CD4-positive, alpha-beta T cell treated with Interleukin-6 at 100 ng/mL for 8 hours (primary cell): ENCODE measurements at regions not wholly inside any gene's neighbourhood (a gene's known extent, or its start where the extent isn't known, plus 50 kb on each side); places are given as distances from the start of the nearest gene placed in this dataset.
"Not testable (repeated sequence)": the region's sequence is repeated elsewhere in the genome, so short reads cannot be mapped to it uniquely, and the experiment has no call there.

Experiments used
- DNase-seq: peaks from one replicate; pipeline ENCODE4 v3.0.0-alpha.2; 2020; ENCODE audit warnings: mixed read lengths, low spot score

DNA sequence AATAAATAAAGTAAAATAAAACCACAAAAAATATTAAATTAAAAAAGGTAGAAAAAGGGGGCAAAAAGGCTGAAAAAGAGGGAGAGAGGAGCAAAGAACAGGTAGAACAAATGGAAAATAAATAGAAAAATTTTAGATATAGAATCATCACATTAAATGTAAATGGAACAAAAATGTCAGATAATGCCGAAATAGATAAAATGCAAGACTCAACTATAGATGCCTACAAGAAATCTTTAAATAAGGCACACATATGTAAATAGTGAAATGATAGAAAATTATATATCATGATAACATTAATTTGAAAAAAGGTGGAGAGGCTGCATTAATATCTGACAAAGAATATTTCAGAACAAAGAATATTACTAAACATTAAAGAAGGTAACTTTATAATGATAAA lies 477.1 kb upstream of the SPRY2 start:
- no peak for DNase-seq

DNA sequence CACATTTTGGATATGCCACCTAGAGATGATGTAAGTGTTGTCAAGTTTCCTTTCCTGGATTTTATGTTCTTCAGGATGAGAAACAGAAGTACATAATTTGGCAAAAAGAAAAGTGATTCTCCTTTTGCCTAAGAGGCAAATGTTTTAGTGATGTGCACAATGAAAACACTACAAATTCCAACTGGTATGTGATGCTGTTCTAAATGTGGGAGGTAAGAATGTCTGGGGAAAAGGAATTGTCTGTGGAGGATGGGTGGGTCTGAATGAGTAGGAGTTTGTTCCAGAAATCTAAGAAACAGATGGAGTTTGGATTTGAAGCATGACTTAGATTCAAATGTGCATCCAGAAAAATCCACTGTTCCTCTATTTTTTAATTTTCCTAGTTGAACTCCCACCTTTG lies 473.6 kb upstream of the SPRY2 start:
- no peak for DNase-seq

DNA sequence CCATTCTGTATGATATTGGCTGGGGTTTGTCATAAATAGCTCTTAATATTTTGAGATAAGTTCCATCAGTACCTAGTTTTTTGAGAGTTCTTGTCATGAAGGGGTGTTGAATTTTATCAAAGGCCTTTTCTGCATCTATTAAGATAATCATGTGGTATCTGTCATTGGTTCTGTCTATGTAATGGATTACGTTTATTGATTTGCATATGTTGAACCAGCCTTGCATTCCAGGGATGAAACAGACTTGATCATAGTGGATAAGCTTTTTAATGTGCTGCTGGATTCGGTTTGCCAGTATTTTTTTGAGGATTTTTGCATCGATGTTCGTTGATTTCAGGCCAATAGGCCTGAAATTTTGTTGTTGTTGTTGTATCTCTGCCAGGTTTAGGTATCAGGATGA lies 469.4 kb upstream of the SPRY2 start:
- not testable (repeated sequence) for DNase-seq

DNA sequence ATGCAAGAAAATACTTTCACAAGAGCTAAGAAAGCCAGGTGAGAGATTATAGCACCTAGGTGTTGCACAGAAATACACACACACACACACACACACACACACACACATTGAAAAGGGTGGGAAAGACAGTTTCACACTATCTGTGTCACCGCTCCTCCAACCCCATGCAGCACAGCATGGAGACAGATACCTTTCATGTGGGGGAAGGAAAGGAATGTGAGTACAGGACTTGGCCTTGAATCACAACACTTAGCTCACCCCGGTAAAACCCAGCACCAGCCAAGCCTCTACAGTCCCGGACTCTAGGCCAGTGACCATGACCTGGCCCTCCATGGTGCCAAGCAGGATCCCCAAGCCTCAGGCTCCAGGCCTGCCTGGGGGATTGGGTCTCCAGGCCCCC lies 462.0 kb upstream of the SPRY2 start:
- DNase-seq, result no peak

DNA sequence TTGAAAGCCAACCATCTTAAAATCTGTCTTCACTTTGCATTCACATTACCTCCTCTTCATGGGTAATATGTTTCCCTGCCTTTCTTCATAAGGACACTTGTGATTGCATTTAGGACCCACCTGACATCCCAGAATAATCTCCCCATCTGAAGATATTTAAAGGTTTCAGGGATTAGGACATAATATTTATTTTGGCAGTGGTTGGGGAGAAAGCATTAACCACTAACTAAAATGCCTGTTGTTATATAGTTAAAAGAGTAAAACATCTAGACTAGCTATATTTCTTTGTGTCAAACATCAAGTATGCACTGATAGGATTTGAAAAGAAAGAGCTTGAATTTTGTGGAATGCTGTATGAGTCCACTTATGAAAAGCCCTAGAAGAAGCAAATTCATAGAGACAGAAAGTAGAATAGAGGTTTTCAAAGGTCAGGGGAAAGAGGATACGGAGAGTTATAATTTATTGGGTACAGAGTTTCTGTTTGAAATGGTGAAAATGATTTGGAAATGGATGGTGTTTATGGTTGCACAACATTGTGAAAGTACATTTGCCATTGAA lies 457.7 kb upstream of the SPRY2 start:
- no peak for DNase-seq

DNA sequence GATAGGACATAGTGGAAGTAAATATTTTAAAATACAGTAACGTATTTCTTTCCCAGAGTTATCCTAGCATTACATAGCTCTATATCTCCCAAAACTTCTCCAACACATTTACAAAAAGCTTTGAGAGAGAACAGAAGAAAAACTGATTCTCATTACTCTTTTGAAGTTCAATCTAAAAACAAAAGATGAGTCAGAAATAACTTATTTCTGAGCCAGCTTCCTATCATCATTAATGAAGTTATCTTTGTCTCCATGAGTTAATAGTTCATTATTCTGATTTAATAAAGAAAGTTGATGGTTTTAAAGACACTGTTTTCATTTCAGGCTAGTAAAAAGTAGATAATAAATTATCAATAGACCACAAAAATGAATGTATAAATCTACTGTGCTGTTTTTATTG lies 446.7 kb upstream of the SPRY2 start:
- DNase-seq, result no peak

DNA sequence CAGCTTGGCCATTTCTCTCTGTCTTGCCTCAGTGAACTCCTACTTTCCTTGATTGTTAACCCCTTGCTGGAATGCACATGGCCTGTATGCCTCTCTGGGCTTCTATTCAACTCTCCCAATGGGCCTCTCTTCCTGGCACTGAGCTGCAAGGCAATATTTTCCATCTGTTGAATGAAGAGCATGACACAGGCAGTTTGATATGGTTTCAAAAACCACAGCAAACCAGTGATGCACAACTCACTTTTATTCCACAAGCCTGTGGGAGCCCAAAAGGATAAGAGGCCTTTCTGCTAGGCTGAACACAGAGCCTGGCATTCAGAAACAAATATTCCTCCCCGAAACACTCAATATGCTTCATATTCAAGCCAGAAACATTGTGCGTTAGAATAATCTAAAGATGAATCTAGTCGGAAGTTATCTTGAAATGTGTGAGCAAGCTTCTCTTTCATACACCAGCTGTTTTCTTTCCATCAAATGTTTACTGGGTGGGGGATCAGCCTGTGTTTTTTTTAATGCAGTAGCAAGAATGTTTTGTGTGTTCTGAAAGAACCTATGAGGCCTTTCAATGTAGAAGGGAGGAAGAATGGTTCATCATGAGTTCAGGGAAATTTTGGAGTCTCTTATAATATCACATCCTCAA lies 443.1 kb upstream of the SPRY2 start:
- DNase-seq, result no peak

DNA sequence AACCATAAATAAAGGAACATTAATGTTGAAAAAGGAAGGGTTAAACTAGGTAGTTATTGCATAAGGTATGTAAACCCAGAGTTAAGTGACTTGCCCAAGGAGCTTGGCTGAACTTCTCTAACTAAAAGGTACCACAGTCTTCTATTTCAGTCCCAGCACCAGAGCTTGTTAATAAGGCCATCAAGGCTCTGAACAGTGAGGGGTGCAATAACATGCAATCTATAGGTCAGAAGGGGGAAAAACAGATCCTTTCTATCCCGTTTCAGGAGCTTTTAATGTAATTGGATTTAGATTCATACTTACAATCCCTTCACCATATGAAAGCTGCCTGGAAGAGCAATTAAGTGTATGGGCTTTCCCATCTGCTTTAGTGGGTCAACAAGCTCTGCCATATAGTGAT lies 441.5 kb upstream of the SPRY2 start:
- no peak for DNase-seq

DNA sequence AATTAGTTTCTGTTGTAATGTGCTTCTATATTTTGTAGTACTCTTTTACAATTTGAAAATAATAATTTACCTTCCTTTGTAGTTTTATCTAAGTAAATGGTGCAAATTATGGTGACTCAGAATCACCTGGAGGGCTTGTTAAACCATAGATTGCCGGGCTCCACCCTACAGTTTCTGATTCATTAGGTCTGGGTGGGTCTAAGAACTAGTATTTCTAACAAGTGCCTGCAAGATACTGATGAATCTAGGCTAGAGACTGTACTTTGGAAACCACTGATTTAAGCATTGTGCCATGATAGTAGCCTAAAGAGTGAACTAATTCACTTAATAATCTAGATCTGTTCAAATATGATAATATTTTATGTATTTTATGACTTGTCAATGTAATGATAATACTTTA lies 437.4 kb upstream of the SPRY2 start:
- DNase-seq, result no peak

DNA sequence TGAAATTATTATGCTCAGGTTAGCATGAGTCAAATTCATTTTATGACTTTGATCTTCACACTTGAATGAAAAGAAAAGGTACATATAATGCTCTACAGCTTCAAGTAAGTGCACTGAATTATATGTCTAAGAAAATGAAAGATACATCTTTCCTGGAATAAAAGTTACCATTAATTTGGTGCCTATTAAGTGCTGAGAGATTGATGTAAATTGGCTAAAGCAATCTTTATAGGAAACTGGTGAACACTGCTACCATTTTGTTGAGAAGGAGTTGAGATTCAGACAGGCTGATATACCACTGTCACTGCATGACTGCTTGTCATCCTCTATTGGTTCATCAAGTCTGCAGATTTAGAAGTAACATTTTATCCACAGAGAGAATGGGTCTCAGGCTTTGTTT lies 416.8 kb upstream of the SPRY2 start:
- DNase-seq, result no peak

DNA sequence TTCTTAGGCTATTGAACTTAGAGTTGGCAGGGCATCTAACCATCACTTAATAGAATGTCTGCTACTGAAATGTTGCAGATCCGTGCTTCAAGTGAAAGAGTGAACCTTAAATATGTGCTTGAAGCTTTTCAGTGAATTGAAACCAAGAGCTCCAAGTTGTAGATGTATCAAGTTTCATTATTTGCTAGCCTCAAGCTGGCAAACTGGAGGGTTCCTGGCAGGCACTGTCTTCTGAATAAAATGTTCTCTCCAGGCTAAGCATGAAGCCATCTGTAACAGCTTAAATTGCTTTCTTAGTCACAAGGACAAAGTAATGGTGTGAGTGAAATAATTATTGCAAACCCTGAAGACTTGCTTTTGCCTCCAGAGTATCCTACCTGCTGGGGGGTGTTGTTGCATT lies 415.0 kb upstream of the SPRY2 start:
- no peak for DNase-seq

DNA sequence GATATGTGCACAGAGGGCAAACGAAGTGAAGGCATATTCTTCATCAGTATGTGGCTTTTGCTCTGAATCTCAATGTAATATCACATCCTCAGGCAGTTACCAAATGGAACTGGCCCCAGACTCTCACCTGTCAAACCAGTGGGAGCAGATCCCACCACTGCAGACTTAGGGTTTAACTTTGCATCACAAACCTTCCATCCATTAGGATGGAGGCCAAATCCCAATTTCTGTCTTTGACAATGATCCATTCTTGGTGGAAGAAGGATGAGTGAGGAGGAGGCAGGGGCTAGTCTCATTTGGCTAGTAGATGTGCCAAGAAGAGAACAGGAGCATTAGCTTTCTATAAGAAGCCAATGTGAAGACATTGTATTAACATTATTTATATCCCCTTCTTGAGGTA lies 413.5 kb upstream of the SPRY2 start:
- DNase-seq, result no peak

DNA sequence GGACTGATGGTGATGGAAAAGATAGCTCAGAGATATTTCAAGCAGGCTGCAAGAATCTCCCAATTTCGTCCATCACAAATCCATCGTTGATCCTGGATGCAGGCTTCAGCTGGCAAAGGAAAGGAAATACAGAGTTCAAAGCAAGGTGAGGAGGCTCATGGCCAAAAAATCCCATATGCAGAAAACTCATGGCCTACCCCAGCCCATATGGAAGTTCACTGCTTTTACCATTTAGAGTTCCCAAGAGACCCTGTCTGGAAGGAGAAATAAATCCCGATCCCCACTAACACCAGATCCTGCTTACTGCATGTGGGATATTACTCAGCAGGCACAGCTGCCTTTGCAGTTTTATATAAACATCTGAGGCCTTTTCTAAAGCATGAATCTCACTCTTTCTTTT lies 412.9 kb upstream of the SPRY2 start:
- DNase-seq, result no peak

DNA sequence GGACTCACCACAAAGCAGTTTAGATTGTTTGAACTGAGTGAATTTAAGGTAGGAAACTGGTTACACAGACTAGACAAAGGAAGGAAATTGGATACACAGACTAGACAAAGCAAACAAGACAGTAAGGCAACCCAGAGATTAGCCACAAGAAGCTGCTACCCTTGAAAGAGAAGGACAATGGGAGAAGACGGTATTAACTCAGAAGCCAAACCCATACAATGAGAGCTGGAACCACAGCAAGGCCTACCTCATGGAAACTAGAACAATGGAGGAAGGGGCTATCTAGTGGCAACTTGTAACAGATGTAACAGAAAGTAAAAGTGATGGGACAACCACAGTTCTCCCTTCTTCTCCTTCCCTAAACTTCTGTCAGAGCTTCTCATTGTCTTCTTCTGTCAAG lies 410.9 kb upstream of the SPRY2 start:
- DNase-seq, result no peak

DNA sequence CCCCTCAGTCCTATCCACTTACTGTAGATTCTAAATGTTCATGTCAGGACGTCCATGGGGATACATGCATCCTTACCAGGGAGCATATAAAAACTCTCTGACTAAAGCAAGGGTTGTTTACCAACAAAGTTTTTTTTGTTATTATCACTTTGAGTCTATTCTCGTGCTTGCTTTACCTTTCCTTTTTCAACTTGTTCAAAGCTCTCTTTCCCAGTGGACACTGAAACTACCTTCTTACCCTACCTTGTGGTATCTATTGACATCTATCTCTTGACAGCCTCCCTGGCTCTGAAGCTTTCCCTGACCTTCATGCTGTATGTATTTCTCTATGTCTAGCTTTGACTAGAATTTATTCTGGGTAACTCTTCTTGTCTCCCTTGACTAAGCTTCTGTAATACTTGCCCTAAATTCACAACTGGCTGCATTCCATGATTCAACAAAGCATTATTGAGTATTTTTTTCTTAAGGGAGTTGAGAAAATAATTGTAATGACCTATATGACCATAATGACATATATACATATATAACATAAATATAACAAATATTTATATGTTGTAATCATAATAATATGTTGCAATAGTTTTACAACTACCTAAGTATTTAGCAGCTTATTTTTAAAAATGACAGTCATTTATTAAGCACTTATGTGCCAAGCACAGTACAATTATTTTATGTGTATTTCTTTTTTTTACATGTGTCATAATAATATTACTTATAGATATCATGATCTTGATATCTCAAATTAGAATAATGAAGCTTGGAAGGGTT lies 403.4 kb upstream of the SPRY2 start:
- DNase-seq, result no peak

DNA sequence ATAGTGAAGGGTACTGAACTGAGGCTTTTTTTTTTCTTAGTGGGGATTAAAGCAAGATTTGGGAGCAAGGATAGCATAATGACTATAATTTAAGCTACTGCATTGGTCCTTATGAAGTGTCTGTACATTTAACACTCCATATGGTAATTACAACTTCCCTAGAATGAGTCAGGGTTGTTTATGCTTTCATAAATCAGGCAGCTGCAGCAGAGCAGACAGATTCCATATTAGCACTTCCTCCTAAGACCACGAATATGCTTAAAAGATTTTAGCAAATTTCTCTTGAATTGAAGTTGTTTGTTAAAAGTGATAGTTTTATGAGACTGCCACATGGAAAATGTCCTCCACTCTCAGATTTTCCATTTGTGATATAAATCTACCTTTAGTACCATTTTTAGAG lies 401.1 kb upstream of the SPRY2 start:
- no peak for DNase-seq

DNA sequence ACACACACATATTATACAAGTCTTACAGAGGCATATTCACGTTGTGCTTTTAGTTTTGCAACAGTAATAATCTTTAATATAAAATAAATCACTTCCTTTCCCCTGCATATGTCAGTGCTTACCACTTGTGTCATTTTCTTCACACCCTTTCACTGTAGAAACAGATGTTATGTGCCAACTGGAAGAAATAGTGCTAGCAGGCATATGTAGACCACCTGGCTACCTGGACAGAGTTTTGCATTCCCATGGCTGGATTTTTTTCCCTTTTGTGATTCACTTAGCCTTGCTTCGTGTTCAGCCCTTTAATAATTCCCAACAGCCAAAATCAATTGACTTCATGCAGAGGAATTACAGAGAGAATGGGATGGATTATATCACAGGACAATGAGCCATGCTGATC lies 399.1 kb upstream of the SPRY2 start:
- no peak for DNase-seq

DNA sequence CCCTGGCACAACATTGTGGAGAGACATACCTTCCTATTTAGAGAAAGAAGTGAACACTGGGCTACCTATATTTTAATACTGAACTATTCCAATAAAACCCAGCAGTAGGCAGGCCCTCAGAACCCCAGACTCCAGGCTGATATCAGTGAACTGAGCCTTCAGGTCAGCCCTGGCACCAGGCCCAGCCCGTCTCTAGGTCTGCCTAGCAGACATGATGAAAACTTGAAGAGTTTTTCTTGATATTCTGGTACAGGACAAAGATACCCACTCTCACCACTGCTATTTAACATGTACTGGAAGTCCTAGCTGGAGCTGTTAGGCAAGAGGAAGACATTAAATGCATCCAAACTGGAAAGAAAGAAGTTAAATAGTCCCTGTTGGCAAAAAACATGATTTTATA lies 396.6 kb upstream of the SPRY2 start:
- DNase-seq, result no peak

DNA sequence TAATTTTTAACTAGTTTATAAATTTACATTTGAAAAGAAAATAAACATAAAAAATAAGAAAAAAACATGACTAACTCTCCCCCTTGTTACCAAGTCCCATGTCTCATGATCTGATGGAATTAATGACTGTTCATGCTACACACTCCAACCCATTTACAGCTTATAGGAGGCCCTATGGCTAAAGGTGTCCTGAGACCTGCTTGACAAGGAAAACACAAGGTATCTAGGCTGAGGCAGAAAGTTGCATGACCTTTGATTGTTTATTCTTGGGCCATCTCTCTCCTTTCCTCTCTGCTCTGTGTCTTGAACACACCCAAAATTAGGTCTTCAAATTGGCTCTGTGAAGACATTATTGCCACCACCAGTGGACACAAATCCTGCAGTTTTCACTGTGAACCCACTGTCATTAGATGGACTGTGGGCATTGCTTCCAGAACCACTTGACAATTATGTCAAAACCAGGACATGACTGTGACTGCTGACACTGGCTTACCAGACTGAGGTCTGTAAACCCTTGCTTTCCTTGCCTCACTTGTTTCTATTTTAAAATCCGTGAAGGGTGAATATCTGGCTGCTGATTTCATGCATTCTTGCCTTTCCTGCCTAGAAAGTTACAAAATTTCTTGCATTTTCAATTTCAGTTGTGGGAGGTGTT lies 386.5 kb upstream of the SPRY2 start:
- DNase-seq, result no peak

DNA sequence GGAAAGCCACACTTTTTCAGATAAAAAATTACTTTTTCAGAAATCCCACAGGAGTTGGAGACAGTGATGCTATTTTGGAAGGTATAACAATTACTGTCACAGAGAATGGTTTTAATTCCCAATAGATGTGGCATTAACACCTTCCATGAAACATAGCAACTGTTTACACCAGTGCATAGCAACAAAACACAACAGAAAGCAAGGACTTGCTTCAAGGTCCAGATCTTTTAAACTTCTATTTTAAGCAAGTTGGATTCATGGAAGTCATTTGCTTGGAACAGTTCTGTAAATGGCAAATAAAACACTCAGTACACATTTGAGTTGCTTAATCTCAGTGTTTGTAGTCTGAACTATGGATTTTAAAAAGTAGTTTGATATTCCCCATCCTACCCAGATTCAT lies 385.9 kb upstream of the SPRY2 start:
- DNase-seq, result no peak

DNA sequence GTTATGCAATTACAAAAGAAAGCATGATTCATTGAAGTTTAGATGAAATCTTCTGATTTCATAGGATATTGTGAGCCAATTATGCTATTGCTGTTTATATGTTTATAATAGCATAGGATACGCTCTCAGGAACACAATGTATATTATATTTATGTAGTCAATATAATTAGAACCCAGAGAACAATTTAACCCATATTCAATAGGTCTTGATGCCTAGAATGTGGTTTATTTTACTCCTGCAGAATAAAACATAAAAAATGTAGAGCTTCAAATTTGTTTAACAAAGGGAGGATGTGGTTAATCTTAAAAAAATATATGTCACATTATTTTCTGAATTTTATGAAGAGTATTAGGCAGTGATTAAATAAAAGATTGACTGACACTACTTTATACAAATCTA lies 380.8 kb upstream of the SPRY2 start:
- no peak for DNase-seq

DNA sequence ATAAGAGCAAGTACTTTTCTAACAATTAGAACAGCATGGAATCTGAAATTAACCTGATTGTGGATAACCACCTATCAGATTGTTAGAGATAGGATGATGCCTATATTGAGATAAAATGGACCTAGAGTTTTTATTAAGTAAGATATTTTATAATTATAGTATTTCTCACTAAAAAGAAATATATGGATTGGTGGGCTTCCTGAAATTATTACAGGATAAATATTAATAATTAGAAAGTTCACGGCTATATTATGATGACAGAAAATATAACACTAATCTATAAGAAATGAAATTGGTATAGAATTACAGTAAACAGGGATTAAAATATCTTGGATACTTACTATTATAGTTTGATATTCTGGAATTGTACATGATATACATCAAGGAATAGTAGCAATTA lies 378.0 kb upstream of the SPRY2 start:
- DNase-seq, result no peak

DNA sequence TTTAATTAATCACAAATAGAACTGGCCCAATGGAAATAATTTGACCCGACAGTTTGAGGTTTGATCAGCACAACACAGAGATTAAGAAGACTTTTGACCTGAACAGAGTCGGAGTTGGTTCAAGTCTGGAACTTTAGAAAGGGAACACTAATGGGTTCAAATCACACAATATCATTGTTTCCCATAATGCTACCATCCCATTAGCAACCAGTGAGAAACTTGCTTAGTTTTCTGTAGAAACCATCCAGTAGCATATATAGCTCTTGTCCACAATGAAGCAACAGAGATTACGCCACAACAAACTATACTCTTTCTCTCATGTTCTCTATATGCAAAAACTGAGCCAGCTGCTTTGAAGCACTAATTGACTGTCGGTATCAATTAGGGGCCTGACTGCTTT lies 376.9 kb upstream of the SPRY2 start:
- no peak for DNase-seq
